MM.1S (cell line): ENCODE measurements at regions not wholly inside any gene's neighbourhood (a gene's known extent, or its start where the extent isn't known, plus 50 kb on each side); places are given as distances from the start of the nearest gene placed in this dataset.

Source experiments
- EZH2 ChIP-seq: fragments of 300-600 bp; sonication (generic); optimal IDR thresholded peaks from 2 replicates; pipeline ENCODE3; 2017; ENCODE audit warnings: low read depth, mild to moderate bottlenecking, antibody characterized with exemption, low read length, mixed read lengths
- EZH2phosphoT487 ChIP-seq: fragments of 300-600 bp; sonication (generic); IDR thresholded peaks from 2 replicates; pipeline ENCODE4 v1.6.1; 2018; ENCODE audit warnings: antibody characterized with exemption, low read length
- TF ChIP-seq, protein P1 (sequence below): fragments of 300-600 bp; sonication (generic); IDR thresholded peaks from 2 replicates; pipeline ENCODE4 v1.5.1; 2016; ENCODE audit warnings: antibody characterized with exemption, low read length, mixed read lengths

DNA sequence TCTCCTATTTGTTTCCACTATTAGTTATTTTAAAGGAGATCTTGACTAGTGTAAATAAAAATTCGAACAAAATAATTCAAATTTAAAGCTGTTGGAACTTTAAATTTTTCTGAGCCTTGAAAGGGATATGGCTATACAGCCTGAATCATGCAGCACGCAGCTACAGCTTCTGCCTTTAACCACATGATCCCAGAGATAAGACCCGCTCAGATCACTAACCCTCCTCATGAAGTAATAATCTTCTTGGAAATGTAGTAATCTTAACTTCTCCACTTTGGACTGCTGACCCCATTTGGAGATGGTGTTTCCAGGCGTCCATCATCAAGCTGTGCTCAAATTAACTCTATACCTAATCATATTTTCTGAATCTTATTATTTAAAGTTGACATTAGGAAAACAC lies 336.6 kb downstream of the DSC3 start:
- no peak for TF ChIP-seq EZH2phosphoT487
- TF ChIP-seq, protein P1, sequence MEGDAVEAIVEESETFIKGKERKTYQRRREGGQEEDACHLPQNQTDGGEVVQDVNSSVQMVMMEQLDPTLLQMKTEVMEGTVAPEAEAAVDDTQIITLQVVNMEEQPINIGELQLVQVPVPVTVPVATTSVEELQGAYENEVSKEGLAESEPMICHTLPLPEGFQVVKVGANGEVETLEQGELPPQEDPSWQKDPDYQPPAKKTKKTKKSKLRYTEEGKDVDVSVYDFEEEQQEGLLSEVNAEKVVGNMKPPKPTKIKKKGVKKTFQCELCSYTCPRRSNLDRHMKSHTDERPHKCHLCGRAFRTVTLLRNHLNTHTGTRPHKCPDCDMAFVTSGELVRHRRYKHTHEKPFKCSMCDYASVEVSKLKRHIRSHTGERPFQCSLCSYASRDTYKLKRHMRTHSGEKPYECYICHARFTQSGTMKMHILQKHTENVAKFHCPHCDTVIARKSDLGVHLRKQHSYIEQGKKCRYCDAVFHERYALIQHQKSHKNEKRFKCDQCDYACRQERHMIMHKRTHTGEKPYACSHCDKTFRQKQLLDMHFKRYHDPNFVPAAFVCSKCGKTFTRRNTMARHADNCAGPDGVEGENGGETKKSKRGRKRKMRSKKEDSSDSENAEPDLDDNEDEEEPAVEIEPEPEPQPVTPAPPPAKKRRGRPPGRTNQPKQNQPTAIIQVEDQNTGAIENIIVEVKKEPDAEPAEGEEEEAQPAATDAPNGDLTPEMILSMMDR: no peak
- no peak for TF ChIP-seq EZH2
